CD4-positive, alpha-beta T cell treated with Interleukin-17A for 1 hour (primary cell): ENCODE measurements at regions not wholly inside any gene's neighbourhood (a gene's known extent, or its start where the extent isn't known, plus 50 kb on each side); places are given as distances from the start of the nearest gene placed in this dataset.

Source experiments
- DNase-seq: peaks from one replicate; pipeline ENCODE4 v3.0.0-alpha.2; 2020

- DNase-seq: no peak
Measured at GRCh38 chr3:3628676-3629328, 170.4 kb upstream of the LRRN1 start.

GRCh38 chr3:3627114-3627513 lies 172.1 kb upstream of the LRRN1 start:
- DNase-seq: no peak

DNA sequence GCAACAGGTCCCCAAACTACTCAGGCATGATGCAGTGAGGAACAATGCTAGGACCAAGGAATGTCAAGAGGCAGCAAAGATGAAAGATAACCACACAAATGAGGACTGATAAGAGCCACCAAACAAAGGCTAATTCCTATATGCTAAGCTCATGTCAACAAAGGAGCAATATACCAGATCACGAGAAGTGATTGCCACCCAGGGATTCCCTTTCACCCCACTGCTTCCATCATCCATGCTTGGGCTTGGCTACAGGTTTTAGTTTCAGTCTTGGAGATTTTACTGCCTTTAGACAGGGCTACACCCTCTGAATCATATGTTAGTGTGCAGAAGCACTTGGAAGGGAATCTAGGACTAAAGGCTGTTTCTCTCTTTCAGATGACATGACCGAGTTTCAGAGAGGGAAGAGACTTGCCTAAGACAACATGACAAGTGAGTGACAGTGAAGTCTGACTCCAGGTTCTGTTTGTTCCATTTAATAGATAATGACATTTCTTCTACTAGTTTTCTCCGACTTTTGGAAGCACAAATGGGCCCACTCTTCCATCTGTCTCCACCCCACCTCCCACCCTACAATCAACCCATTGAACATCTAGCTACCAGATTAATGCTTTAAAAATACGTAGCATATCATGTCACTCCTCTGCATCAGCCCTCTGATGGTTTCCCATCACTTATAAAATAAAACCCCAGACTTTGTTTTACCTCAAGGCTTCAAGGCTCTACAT lies 173.5 kb upstream of the LRRN1 start:
- no peak for DNase-seq

DNA sequence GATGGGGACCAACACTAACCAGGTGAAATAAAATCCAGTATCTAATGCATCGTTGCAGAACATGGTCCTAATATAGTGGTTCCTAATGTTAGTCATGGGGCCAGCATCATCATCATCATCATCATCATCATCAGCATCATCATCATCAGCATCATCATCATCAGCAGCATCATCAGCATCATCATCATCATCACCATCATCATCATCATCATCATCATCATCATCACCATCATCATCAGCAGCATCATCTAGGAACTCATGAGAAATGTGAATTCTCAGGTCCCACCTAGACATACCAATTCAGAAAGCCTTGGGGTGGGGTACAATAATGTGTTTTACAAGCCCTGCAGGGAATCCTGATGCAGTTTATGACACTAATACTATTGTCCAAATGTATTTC lies 179.4 kb upstream of the LRRN1 start:
- DNase-seq: no peak

GRCh38 chr3:3618623-3619022 lies 180.6 kb upstream of the LRRN1 start:
- no peak for DNase-seq

DNA sequence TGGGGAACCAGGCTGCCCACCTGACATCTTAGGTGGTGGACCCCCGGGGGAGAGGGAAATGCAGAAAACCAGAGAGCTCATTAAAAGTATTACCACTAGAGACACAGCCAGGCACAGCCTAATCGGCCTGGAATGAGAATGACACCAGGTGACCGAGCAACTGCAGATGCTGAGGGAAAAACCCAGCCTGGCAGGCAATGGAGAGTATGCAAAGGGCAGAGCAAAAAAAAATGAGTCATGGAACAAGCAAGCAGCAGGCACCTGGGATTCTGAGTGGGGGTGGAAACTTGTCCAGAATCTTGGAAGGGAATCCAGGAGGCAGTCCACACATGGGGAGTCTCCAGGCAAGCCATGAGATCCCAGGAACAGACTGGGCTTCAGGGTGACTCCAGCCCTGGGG lies 183.7 kb upstream of the LRRN1 start:
- no peak for DNase-seq

DNA sequence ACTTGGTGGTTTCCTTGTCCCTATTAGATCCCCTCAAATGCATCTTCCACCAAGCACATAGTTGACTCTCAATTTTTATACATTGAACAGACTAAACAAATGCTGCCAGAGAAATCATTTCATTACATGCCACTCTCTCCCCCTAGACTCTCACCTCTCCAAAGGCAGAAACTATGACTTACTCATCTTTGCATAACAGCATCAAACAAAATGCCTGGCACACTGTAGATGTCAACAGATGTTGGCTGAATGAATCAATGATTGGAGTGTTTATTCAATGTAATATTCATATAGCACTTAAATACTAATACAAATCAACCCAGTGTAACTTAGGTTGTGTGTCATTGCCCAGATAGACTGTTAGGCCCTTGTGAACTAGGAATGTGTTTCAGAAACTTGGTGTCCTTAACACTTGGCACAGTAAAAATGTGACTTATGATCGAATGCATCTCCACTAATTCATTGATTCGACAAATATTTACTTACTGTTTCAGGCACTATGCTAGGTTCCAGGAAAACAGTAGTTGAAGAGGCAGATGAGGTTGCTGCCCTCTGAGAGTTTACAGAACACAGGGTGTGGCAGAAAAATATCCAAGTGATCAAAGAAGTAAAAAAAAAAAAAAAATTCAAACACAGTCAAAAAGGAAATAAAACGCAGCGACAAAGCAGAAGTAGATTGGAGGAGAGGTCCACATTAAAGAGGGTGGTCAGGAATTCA lies 188.5 kb upstream of the LRRN1 start:
- DNase-seq: no peak

DNA sequence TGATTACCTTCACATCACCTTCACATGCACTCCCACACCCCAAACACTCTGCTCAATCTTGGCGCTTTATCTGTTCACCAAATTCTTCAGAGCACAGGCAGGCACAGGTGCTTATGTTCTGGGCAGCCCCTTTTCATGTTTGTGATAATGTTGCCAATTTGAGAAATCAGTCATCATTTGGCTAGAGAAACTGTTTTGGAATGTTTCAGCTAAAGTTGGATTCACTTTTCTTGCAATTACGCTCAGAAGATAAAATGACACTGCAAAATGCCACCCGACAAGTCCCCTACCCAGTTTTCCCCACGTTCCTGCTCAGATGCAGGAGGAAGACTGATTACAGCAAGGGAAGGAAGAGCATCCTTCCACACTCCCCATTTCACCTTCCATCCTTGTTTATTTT lies 192.9 kb upstream of the LRRN1 start:
- no peak for DNase-seq

GRCh38 chr3:3605226-3605625 lies 194.0 kb upstream of the LRRN1 start:
- no peak for DNase-seq

DNA sequence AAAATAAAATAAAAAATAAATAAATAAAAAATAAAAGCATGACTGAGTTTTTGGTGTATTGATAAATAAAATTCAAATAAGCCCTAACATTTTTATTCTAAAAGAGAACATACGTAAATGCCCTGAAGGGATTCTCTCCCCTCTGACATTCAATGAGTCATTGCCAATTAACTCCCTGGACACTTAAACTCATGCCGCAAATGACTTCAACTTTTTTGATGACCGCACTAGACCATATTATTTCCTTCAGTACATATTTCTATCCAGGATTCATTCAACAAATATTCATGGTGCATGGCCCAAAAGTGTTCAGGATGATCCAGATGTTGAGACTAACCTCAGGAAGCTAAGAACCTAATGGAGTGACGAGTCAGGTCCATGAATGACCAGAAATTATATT lies 195.9 kb upstream of the LRRN1 start:
- no peak for DNase-seq

DNA sequence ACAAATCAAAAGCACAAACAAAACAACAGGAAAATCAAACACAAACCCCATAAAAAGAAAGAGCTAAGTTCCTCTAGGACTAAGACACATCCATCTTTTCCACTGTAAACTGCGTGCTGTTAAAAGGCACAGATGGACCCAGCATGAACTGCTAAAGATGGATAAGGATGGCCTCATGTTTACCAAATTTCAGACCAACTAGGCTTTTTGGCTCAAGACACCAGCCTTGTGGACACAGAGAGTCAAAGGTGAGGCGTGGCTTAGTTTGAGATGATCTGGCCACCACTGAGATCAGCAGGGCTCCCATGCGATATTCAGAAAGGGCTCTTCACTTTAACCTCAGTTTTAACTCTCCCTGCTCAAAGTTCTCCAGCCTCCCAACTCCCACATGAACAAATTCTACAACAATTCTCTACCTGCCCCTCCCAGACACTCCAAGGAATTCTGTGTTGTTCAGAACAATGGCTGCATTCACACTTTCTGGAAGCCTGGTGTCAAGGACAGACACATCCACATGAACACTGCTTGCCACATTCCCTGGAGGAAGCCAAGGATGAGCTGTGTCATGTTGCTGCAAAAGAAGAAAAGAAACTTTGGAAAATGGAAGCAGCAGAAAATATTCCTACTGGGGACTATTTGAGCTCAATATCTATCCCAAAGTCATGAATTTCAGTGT lies 198.4 kb upstream of the LRRN1 start:
- no peak for DNase-seq

GRCh38 chr3:3599016-3599415 lies 200.2 kb upstream of the LRRN1 start:
- no peak for DNase-seq

DNA sequence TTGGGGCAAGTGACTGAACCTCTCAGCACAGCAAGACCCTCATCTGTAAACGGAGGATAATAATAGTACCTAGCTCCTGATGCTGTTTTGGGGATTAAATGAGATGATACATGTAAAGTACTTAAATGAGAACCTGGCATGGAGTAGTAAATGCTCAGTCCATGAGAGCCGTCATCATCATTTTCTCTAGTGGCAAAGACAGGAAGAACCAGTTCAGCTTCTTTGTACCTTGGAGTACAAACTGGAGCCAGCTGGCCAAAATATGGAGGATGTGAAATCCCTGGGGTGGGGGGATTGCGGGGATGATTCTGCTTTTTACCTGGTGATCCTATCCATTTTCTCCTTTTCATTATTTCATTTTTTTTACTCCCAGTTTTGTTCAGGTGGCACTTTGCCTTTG lies 204.2 kb upstream of the LRRN1 start:
- DNase-seq: no peak

DNA sequence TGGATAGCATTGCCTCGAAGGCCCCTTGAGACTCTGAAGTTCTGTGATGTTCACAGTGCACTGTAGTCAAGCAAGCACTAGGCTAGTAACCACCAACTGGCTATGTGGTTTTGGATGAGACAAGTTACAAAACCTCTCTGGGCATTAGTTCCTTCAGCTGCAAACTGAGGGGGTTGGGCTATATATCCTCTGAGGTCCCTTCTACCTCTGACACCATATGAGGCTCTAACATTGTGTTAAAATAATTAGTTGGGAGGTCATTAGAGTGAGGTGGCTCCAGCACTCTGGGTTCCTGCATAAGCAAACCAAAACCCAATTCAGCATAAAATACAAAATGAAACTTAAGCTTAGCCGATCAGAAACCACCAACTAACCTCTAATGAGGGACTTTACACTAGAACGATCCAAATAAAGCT lies 209.5 kb upstream of the LRRN1 start:
- DNase-seq: no peak

DNA sequence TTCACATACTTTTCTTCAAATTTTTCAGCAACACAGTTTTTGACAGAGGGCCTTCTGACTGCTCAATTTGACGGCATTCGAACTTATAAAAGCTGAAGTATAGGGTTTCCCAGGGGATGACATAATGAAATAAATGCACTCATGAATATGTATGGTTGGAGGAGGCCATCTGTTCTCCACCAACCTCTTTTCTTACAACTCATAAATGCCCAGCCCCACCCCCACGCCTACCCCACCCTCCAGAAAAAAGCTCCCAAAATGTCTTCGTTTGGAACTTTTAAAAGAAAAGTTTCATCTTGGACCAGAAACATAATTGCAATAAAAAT lies 211.6 kb upstream of the LRRN1 start:
- no peak for DNase-seq

DNA sequence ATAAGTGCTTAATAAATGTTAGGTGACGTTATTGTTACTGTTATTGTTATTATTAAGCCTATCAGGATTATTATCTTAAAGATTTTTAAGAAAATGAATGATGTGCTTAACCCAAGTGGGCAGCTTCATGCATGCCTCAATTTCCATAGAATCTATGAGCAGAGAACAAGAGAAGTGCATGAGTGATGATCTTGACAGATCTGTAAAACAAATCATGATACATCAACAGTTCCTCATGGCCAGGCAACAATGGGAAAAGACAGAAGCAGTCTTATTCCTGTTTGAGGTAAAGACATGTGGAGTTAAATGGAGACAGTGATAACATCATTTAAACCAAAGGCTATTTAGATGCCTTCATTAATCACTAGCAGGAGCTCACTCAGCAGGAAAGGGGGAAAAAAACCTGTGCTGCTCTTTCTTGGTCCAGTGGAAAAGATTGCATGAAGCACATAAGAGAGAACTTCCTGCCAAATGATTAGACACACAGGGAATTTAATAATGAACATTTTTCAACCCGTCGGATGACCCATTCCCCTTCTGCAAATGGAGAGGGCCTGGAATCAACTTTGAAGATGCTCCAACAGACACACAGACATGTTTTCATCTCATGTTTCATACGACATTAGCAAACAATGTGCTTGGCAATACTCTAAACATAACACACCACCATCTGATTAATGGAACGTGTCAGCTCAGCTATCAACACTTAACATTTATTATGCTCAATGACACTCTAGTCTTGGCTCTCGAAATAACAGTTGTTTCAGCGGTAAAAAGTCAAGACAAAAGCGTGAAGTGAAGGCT lies 212.2 kb upstream of the LRRN1 start:
- DNase-seq: no peak

GRCh38 chr3:3586336-3586735 lies 212.9 kb upstream of the LRRN1 start:
- DNase-seq: no peak

DNA sequence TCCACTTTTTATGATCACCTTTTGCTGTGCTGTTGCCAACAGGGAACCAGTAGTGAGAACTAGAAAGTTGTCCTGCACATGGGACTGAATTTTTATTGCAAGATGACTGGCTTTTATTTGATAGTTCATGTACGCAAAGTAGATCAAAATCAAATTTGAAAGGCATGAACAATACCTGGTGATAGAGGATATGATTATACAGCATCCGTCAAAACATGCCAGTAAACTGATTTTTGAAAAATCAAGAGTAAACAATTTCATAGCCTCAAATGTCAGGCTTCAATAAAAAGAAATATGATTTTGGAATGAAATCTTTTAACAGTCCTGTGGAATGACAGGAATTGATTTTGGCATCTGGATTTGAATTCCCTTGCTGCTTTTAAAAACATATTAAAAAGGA lies 219.6 kb upstream of the LRRN1 start:
- DNase-seq: no peak

DNA sequence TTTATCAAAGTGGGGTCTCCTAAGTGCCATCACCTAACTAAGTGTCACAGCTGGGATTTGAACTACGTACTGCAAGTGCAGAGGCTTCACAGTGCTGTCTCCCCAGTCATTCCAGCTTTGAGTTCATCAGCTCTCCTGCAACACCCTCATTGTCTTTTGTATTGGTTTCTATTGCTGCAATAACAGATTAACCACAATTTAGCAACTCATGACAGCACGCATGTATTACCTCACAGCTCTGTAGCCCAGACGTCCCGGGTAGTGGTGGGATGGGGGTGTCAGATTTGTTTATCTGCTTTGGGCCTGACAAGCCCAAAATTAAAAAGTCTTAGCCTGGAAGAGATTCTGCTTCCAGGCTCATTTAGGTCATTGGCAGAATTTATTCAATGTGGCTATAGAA lies 220.5 kb upstream of the LRRN1 start:
- peak; percentile 0 for DNase-seq

DNA sequence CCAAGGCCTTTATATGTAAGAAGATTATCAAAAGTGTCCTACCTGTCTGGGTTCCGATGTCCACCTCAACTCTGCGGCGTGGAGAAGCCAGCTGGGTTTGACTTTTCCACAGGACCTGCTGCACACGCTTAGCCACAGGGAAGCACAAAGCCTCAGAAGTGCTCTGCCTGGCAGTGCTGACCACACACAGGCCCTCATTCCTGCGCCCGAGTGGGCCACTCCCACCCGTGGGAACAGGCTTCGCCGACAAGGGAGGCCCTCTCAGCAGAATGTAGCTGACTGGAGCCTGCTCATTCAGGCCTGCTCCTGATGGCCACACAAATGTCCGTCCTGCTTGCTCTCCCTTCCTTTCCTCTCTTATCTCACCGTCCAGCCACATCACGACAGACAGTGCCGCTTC lies 221.4 kb upstream of the LRRN1 start:
- DNase-seq: no peak

DNA sequence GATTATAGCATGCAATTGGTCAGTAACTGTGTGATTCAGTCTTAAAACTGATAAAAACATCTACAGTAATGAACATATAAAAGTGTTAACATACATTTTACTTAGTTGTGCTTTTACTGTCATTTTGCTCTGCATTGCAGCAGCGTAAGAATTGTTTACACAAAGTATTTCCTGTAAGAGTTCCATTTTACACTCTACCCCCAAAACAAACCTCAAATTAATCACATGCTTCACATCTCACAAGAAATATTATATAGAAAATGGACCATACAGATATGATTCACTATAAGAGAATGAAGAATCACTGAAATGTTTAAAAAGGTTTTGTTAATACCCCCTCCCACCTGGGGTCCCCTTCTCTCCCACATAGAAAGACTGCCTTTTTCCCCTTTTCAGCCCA lies 225.9 kb upstream of the LRRN1 start:
- DNase-seq: no peak

GRCh38 chr3:3560591-3561311 lies 238.5 kb upstream of the LRRN1 start:
- DNase-seq: no peak
